ENCODE measurements at regions not wholly inside any gene's neighbourhood (a gene's known extent, or its start where the extent isn't known, plus 50 kb on each side); places are given as distances from the start of the nearest gene placed in this dataset.

DNA sequence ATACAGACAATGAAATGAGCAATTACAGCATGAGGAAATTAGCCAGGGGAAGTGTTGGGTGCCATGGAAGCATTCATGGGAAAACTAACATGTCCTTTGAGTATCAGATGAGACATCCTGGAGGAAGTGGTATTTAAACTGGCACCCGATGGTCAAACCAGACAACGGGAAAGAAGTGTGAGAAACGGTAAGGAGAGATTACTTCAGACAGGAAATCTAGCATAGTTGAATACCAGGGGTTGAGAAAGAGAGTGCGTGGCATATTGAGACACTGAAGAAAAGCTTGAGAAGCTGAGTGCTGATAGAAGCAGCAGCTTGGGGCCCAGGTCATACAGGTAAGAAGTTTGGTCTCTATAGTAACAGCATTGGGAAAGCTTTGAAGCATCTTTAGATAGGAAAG, 175.3 kb downstream of the C11orf87 start:
- H3K36me3 ChIP-seq (ENCODE audit: insufficient read depth, low read length) = no peaks in the 10 kb centered on the region
- H3K27me3 ChIP-seq (ENCODE audit: control insufficient read depth in 1 of 2, insufficient read depth in 2 of 2, low read length in 2 of 2) = no peaks in the 10 kb centered on the region
- TF ChIP-seq, protein P1, sequence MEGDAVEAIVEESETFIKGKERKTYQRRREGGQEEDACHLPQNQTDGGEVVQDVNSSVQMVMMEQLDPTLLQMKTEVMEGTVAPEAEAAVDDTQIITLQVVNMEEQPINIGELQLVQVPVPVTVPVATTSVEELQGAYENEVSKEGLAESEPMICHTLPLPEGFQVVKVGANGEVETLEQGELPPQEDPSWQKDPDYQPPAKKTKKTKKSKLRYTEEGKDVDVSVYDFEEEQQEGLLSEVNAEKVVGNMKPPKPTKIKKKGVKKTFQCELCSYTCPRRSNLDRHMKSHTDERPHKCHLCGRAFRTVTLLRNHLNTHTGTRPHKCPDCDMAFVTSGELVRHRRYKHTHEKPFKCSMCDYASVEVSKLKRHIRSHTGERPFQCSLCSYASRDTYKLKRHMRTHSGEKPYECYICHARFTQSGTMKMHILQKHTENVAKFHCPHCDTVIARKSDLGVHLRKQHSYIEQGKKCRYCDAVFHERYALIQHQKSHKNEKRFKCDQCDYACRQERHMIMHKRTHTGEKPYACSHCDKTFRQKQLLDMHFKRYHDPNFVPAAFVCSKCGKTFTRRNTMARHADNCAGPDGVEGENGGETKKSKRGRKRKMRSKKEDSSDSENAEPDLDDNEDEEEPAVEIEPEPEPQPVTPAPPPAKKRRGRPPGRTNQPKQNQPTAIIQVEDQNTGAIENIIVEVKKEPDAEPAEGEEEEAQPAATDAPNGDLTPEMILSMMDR (IDR thresholded peaks at IDR 0.05) = no peak
- Mint-ChIP-seq H3K9me3 (no peaks in the 10 kb centered on the region), H3K4me1 (ENCODE audit: low read depth) (no peaks in the 10 kb centered on the region), H3K27me3 (no peaks in the 10 kb centered on the region), H3K36me3 (ENCODE audit: low read depth) (no peaks in the 10 kb centered on the region), H3K27ac (no peak overlapping the region), H3K4me3 (no peak overlapping the region)
- no peaks in the 10 kb centered on the region for H3K9me3 ChIP-seq (ENCODE audit: control insufficient read depth in 1 of 2, insufficient read depth in 1 of 2, low read length in 2 of 2)
- no peak for ATAC-seq (ENCODE audit: poor library complexity)
- H3K4me3 ChIP-seq (ENCODE audit: low read length) = no peak overlapping the region
- DNase-seq = no peak
- H3K4me1 ChIP-seq (ENCODE audit: insufficient read depth, low read length) = no peaks in the 10 kb centered on the region
- POLR2A ChIA-PET = no interaction called here
- no peak overlapping the region for H3K27ac ChIP-seq (ENCODE audit: low read depth in 1 of 2, low read length in 2 of 2)
- CTCF ChIA-PET = no interaction called here
- intact Hi-C loops (cut with DNase I, micrococcal nuclease) = no loop called here

DNA sequence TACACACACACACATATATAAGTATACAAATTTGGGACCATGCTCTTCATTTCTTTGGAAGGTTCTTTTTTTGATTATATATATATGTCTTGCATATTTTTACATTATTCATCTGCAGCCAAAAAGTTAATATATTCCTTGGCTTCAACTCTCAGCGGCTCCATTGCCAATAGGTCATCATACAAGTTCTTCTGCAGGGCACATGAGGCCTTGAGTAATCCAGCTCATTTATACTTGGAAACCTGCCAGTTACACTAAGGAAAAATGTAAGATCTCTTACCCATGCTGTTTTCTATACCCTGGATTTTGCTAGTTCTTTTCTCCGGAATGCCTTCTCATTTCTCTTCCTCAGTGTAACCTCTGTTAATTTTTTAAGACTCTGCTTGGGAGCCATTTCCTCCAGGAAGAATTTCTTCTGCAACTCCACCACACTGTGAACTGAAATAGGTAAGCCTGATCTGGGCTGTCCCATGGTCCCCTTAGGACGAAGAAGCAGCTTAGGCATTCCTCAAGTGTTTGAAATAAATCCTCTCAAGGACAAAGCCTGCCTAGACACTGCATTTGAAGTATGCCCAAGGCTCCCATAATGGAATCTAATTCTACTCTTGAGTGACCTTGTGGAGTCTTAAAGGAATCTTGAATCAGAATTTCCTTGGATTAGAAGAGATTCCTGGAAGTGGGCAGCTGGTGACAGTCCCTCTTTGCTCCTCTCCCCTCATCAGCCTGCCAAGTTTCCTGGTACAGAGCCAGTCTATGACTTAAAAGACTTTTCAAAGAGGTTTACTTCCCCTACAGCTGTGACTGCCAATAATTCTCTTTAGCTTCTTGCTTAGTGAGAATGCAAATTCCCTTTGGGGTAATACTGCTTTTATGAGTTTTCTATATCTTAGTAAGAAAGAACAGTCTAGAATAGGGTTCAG, 182.8 kb downstream of the C11orf87 start:
- Histone ChIP-seq H3K36me3 (ENCODE audit: insufficient read depth, low read length) (no peaks in the 10 kb centered on the region), H3K27me3 (ENCODE audit: control insufficient read depth in 1 of 2, insufficient read depth in 2 of 2, low read length in 2 of 2) (no peaks in the 10 kb centered on the region), H3K4me3 (ENCODE audit: low read length) (no peak overlapping the region), H3K4me1 (ENCODE audit: insufficient read depth, low read length) (no peaks in the 10 kb centered on the region), H3K27ac (ENCODE audit: low read depth in 1 of 2, low read length in 2 of 2) (no peak overlapping the region), H3K9me3 (ENCODE audit: control insufficient read depth in 1 of 2, insufficient read depth in 1 of 2, low read length in 2 of 2) (no peaks in the 10 kb centered on the region)
- H3K36me3 Mint-ChIP-seq (ENCODE audit: low read depth) = no peaks in the 10 kb centered on the region
- H3K27me3 Mint-ChIP-seq = no peaks in the 10 kb centered on the region
- no peak for ATAC-seq (ENCODE audit: poor library complexity)
- H3K4me1 Mint-ChIP-seq (ENCODE audit: low read depth) = no peaks in the 10 kb centered on the region
- CTCF ChIA-PET = no interaction called here
- intact Hi-C loops (cut with DNase I, micrococcal nuclease) = no loop called here
- TF ChIP-seq, protein P1 (IDR thresholded peaks at IDR 0.05) = no peak
- POLR2A ChIA-PET = no interaction called here
- H3K9me3 Mint-ChIP-seq = no peaks in the 10 kb centered on the region
- H3K27ac Mint-ChIP-seq = no peak overlapping the region
- H3K4me3 Mint-ChIP-seq = no peak overlapping the region
- DNase-seq = no peak

DNA sequence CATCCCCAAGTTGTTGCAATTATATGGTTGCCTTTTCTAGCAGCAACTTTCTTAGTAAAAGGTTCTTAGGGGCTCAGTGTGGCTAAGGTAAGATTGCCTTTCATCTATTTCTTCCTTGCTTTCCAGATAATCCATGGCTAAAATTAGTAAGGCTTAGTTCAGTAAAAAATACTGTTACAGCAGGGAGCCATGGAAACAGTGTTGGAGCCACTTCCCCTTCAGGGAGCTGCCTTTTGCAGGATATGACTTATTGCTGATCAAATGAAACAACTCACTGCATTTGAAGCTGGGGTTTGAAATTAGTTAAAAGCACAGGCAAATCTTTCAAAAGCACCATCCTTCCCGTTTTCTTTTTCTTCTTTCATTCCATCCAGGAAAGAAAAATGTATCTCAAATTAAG, 184.3 kb downstream of the C11orf87 start:
- TF ChIP-seq, protein P1 (IDR thresholded peaks at IDR 0.05) = no peak
- H3K4me3 Mint-ChIP-seq = no peak overlapping the region
- DNase-seq (no peak), ATAC-seq (ENCODE audit: poor library complexity) (no peak)
- intact Hi-C loops (cut with DNase I, micrococcal nuclease) = no loop called here
- H3K9me3 Mint-ChIP-seq = no peaks in the 10 kb centered on the region
- Histone ChIP-seq H3K36me3 (ENCODE audit: insufficient read depth, low read length) (no peaks in the 10 kb centered on the region), H3K27ac (ENCODE audit: low read depth in 1 of 2, low read length in 2 of 2) (no peak overlapping the region), H3K4me1 (ENCODE audit: insufficient read depth, low read length) (no peaks in the 10 kb centered on the region), H3K9me3 (ENCODE audit: control insufficient read depth in 1 of 2, insufficient read depth in 1 of 2, low read length in 2 of 2) (no peaks in the 10 kb centered on the region), H3K4me3 (ENCODE audit: low read length) (no peak overlapping the region), H3K27me3 (ENCODE audit: control insufficient read depth in 1 of 2, insufficient read depth in 2 of 2, low read length in 2 of 2) (no peaks in the 10 kb centered on the region)
- CTCF ChIA-PET = no interaction called here
- no peaks in the 10 kb centered on the region for H3K27me3 Mint-ChIP-seq
- no peak overlapping the region for H3K27ac Mint-ChIP-seq
- no peaks in the 10 kb centered on the region for H3K4me1 Mint-ChIP-seq (ENCODE audit: low read depth)
- no peaks in the 10 kb centered on the region for H3K36me3 Mint-ChIP-seq (ENCODE audit: low read depth)
- POLR2A ChIA-PET = no interaction called here
